GM19324 (cell line): ENCODE measurements at regions not wholly inside any gene's neighbourhood (a gene's known extent, or its start where the extent isn't known, plus 50 kb on each side); places are given as distances from the start of the nearest gene placed in this dataset.
A peak's percentile ranks its signal among the peaks of the same experiment; 100 is the strongest.

Experiments
- ATAC-seq: cut with Tn5 transposase; IDR thresholded peaks from one replicate; pipeline ENCODE4 v1.9.1; 2021; ENCODE audit warnings: mild to moderate bottlenecking, moderate library complexity; ENCODE audit not compliant: unreplicated experiment, low FRiP score

DNA sequence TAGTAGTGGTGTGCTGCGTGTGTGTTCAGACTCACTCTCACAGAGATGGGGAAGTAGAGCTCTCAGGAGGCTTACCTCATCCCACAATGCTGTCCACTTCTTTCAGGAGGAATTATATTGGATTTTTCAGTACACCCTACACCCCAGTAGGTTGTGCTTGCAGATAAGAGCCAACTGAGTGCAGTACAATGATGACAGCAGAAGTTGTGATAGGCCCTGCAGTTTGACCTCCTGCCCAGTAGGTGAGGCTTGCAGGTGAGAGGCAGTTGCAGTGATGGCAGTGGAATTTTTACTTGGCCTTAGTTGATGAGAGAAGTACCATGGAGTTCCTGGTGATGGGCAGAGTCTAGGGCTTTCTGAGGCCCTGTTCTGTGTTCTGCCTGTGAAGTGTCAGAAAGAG, 657.8 kb downstream of the KCNJ3 start:
- no peak for ATAC-seq

DNA sequence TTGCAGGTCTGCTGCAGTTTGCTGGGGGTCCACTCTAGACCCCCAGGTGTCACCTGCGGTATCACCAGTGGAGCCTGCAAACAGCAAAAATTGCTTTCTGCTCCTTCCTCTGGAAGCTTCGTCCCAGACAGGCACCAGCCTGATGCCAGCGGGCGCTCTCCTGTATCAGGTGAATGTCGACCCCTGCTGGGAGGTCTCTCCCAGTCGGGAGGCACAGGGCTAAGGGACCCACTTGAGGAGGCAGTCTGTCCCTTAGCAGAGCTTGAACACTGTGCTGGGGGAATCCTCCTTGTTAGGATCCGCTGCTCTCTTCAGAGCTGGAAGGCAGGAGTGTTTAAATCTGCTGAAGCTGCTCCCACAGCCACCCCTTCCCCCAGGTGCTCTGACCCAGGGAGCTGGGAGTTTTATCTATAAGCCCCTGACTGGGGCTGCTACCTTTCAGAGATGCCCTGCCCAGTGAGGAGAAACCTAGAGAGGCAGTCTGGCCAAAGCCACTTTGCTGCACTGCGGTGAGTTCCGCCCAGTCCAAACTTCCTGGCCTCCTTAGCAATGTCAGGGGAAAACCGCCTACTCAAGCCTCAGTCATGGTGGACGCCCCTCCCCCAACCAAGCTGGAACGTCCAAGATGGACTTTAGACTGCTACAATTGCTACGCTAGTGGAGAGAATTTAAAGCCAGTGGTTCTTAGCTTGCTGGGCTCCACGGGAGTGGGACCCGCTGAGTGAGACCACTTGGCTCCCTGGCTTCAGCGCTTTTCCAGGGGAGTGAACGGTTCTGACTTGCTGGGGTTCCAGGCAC, 652.5 kb downstream of the KCNJ3 start:
- no peak for ATAC-seq

- no peak for ATAC-seq
These were observed 633.5 kb downstream of the KCNJ3 start for GRCh38 chr2:155332016-155332415.

- ATAC-seq: no peak
These were observed 621.7 kb downstream of the KCNJ3 start for GRCh38 chr2:155320236-155320635.

DNA sequence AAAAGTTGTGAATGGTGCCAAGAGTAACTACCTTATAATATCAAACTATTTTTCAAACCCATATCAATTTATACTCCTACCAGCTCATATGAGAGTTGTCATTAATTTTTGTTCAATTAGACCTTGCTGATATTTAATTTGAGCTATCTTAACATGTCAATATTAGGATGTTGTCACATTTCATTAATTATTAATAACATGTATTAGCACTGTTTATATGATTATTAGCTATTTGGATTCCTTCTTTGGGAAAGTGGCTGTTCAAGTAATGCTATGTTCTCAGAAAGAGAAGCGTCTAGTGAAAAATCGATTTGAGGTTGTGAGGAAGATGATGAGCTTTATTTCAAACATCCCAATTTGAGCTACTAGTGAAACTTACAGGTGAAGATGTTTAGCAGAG, 620.2 kb downstream of the KCNJ3 start:
- no peak for ATAC-seq

GRCh38 chr2:155315768-155316167, 617.3 kb downstream of the KCNJ3 start:
- no peak for ATAC-seq

DNA sequence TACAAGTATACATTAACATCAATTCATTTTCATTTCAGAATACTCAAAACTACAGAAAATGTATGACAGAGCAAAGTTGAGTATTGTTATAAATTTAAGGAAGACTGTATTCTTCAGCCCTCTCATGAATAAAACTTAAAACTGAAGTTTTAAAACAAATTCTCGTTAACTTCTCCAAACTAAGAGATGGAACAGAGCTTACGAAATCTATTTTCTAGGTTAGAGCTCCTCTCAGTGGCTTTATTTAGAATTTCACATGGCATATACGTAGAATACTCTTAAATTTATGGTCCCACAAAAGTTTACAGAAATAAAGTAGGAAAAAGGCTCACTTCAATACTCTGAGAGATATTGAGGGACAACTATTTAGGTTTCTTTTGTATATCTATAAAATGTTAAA, 612.1 kb downstream of the KCNJ3 start:
- no peak for ATAC-seq

DNA sequence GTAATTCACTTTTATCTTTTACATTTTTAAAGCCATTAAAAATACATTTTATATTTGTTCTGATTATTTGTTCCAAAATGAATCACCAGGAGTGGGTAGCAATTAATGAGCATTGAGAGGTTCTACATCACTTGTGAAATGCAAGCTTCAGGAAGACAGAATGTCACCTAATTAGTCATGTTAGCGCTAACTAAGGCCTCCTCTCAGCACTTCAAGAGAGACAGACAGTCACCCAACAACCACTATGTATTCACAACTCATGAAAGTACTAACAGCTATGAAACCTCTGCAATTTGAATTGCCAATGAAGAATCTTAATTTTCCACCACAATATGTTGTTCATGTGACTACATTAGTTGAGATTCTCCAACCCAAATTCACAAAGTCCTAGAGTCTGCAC, 611.0 kb downstream of the KCNJ3 start:
- ATAC-seq: no peak

GRCh38 chr2:155308367-155309009, 610.0 kb downstream of the KCNJ3 start:
- ATAC-seq: no peak

DNA sequence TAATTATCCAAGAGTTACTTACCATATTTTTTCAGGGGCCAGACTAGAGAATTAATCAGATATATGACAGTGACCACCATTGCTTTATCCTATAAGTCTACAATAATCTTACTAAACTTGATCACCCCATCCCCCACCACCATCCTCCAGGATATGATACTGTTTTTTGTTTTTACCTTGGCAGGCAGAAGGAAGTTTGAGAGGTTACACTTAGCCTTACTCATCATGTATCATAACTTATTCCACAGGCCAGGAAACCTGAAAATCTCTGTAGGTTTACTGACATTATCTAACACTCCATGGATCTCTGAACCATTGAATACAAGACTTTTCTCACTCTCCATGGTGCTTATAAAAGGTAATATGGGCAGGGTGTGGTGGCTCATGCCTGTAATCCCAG, 602.7 kb downstream of the KCNJ3 start:
- no peak for ATAC-seq

GRCh38 chr2:155298001-155298400, 599.5 kb downstream of the KCNJ3 start:
- ATAC-seq: no peak

DNA sequence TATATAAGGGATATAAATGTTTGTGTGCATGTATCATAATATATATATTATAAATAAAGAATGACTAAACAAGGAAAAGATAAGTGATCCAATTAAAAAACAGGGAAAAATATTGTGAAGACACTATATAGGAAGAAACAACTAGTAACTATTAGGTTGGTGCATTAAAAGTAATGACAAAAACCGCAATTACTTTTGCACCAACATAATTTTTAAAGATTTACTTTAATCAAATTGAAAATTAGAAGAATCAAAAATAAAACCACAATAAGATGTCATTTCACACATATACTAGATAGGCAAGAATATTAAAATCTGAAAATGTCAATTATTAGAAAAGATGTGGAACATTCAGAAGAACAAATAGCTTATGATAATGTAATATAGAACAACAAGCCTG, 595.9 kb downstream of the KCNJ3 start:
- no peak for ATAC-seq

DNA sequence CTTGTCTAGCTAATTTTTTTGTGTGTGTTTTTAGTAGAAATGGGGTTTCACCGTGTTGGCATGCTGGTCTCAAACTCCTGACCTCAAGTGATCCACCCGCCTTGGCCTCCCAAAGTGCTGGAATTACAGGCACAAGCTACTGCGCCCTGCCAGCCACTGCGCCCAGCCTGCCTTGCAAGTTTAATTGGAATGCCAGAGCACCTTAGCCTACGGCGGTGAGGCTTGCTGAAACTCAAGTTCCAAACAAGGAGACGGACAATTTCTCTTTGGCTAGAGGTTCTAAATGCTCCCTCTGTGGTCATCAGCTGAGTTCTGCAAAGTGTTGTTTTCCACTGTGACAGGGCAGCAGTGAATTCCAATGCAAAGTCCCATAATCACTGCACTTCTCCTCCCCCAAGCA, 583.4 kb downstream of the KCNJ3 start:
- ATAC-seq: no peak

DNA sequence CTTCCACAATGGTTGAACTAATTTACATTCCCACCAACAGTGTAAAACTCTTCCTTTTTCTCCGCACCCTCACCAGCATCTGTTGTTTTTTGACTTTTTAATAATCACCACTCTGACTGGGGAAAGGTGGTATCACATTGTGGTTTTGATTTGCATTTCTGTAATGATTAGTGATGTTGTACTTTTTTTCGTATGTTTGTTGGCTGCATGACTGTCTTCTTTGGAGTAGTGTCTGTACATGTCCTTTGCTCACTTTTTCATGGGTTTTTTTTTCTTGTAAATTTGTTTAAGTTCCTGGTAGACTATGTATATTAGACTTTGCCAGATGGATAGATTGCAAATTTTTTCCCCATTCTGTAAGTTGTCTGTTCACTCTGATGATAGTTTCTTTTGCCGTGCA, 574.8 kb downstream of the KCNJ3 start:
- no peak for ATAC-seq

DNA sequence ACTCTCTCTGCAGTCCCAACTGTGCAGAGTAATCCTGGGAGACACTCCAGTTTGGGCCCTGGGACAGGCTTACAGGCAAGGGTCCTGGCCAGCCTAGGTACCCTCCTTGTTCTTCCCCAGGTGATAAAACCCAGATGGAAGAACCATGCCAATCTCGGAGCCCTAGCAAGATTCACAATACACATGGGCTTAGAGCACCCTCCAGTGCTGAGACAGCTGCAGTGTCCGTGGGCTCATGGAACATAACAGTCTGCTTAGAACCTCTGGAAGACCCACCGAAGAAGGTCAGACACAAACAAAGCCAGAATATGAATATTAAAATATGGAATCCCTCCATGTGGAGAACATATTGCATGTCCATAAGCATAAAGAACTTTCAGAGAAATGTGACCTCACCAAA, 568.1 kb downstream of the KCNJ3 start:
- ATAC-seq: peak; percentile 54

DNA sequence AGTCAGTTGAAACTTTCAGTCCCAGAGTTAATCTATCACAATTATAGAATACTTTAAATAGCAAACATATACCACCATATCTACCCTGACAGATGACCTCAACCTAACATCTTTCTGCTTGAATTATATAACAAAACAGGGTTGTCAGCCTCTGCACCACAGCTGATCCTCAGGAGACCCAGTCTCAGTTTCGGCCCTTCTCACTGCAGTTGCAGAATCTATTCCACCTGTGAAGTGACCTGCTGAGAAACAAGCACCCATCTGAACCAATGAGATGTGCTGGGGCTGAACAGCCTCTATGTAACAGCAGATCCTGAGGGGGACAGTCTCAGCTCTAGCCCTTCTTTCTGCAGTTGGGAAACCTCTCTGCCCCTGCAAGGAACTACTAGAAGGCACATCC, 567.6 kb downstream of the KCNJ3 start:
- ATAC-seq: peak; percentile 62

- ATAC-seq: no peak
These were observed 558.3 kb downstream of the KCNJ3 start for GRCh38 chr2:155256803-155257202.

GRCh38 chr2:155250800-155251199, 552.3 kb downstream of the KCNJ3 start:
- ATAC-seq: peak; percentile 70

DNA sequence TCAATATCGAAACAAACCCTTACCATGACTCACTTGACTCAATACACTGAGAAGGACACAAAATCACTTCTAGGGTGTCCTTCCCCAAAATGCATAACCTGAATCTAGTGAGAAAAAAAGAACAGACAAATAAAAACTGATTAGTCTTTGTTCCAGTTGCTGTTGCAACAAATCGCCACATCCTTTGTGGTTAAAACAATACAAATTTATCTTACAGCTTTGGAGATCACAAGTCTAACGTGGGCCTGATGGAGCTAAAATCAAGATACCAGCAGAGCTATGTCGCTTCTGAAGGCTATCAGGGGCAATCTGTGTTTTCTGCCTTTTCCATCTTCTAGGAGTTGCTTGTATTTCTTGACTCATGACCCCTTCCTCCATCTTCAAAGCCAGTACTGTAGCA, 541.7 kb downstream of the KCNJ3 start:
- ATAC-seq: no peak

GRCh38 chr2:155235710-155236109, 537.2 kb downstream of the KCNJ3 start:
- ATAC-seq: no peak

GRCh38 chr2:155223781-155224406, 525.4 kb downstream of the KCNJ3 start:
- ATAC-seq: no peak

GRCh38 chr2:155218945-155219344, 520.5 kb downstream of the KCNJ3 start:
- no peak for ATAC-seq
